OCI-LY1 (cell line): ENCODE measurements at regions not wholly inside any gene's neighbourhood (a gene's known extent, or its start where the extent isn't known, plus 50 kb on each side); places are given as distances from the start of the nearest gene placed in this dataset.
"Not testable (repeated sequence)": the region's sequence is repeated elsewhere in the genome, so short reads cannot be mapped to it uniquely, and the experiment has no call there.

Source experiments
- CTCF ChIP-seq: fragments of 200-600 bp; sonication (generic), shearing (Covaris generic); IDR thresholded peaks from 2 replicates; pipeline ENCODE4 v1.5.1; 2017; ENCODE audit warnings: mild to moderate bottlenecking, antibody characterized with exemption, low read length, moderate library complexity, mixed read lengths
- EZH2 ChIP-seq: fragments of 200-600 bp; sonication (generic), shearing (Covaris generic); IDR thresholded peaks from 2 replicates; pipeline ENCODE4 v1.8.0; 2017; ENCODE audit warnings: borderline replicate concordance, mixed run types, mild to moderate bottlenecking, antibody characterized with exemption, low read length, moderate library complexity, mixed read lengths

GRCh38 chr7:156517858-156518257 is 122.7 kb upstream of the RNF32 start:
- not testable (repeated sequence) for TF ChIP-seq EZH2, CTCF
